Activated CD8-positive, alpha-beta memory T cell treated with anti-CD3 and anti-CD28 coated beads for 24 hours (primary cell): ENCODE measurements at regions not wholly inside any gene's neighbourhood (a gene's known extent, or its start where the extent isn't known, plus 50 kb on each side); places are given as distances from the start of the nearest gene placed in this dataset.

Experiments
- DNase-seq: peaks from one replicate; pipeline ENCODE4 v3.0.0-alpha.2; 2020

DNA sequence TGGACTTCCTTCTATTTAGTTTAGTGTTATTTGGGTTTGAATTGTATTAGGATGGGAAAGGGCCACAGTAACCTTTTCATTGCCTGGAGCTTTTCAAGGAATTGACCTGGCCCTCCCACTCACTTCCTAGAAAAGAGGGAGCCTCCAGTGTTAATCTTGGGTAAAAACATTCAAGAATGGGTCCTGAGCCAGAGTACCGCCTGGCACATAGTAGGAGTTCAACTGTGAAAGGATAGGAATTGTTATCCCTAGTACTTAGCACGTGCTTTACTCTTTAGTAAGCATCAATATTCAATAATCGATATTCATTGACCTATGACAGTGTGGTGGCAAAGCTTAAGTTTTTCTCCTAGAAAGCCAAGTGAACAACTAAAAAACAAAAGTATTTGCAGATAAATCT lies 179.9 kb downstream of the IRS1 start:
- DNase-seq: no peak

DNA sequence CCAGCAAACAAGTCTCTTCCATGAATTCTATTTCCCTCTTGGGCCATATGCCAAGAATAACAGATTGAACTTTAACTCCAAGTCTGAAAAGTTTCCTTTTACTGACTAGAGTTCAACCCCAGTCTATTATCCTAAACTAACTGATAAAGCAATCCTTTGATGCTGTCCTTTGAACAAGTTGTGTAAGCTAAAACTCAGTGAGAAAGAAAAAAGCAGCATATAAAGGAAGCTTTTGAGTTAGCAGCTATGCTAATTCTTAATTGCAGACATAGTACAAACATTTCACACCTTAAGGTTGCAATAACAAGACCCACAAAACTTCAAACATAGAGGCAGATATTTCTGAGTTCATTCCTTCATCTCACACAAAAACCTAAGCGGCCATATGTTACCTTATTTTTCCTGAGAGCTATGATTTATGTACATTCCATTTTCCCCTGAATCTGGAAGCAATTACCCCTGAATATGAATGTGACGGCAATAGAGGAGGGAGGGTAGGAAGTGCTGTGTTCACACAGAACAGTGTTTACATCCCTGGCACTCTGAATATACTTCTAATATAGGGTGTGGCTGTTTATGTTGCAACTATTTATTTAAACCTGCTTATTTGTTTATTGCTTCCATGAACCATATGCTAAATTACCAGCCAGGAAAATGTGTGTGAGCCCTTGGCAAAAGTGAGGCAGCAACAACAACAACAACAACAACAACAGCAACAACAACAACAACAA lies 180.6 kb downstream of the IRS1 start:
- DNase-seq: no peak

DNA sequence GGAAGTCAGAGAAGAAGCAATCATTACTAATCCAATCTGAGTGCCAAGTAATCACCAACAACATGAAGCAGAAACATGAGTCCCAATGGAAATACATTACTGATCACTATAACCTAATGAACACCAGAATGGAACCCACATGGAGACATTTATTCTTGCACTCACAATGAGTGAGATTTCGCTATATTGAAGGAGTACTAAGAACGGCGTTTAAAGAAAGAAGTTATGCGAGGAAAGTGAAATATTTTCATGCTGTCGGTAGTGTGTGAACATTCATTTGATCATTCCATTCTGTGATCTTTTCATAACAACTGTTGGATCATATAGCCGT lies 181.1 kb downstream of the IRS1 start:
- no peak for DNase-seq

DNA sequence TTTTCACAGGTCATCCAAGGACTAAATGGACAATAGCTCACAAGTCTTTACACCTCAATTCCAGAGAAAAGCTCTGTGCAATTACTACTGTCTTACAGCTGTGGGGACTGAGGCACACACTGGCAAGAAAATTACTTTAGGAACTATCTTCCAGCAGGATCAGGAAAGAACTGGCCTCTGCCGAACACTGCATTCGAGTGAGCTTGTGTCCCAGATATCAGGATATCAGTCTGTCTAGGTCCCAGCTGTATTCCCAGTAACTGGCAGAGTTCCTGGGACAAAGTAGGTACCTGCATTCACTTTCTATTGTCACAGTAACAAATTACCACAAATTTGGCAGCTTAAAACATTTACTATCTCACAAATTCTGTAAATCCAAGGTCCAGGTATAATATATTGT lies 183.7 kb downstream of the IRS1 start:
- DNase-seq: no peak

DNA sequence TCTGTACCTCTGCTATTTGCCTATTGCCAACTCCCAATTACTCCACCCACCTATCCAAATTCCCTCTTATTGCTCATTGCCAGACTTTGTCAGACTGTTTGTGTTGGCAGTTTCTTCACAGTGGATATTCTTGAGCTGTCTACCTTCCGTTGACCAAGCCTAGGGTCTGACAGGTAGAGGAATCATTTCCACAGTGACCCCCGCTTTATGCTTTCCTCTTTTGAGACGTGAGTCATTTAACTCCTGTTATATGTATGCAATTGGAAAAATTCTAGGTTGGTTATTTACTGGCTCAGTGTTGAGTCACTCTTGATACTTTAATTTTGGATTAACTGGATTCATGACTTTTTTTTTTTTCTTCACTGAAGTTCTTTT lies 187.7 kb downstream of the IRS1 start:
- no peak for DNase-seq

DNA sequence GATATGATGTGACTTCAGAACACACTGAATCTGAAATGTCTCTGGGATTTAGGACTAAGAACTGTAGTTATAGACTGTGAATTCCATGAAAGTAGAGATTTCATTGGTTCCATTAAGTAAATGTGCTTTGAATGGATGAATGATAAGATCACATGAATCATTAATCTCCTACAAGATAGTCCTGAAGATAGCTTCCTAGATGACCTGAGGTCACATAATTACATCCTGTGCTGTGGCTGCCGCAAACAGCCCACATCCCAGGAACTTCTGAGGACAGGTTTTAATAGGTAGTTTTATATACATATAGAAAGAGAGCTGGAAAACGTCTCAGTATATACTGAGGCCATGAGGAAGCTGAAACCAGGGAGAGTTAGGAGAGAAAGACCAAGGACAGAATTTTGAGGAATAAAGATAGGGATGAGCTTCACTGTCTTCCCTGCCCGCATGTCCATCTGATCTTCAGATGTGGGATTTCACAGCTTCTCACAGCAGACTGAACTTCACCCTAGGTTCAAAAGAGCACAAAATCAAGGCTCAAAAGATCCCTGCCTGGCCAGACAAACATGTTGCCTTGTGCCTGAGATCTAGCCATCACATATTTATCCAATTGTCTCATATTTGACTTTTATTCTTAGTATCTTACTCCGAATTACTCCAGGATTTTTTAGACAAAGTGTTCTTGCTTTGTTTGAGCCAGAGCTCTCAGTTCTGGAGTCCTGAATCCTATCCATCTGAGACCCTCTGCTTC lies 188.2 kb downstream of the IRS1 start:
- DNase-seq: no peak

DNA sequence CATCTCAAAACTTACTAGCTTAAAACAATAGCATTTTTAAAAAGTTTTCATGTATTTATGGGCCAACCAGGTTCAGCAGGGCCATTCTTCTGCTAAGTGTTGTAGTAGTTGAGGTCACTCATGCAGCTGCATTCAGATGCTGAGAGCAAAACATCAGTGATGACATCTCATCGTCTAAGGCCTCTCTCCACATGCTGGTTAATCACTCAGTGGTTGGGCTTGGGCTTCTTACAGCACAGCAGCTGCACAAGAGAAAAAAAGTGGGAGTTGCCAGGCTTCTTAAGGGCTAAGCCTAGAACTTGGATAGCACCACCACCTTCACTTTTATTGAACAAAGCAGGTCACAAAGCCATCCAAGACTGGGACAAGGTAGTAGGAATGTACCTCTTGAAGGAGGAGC lies 190.3 kb downstream of the IRS1 start:
- DNase-seq: no peak

DNA sequence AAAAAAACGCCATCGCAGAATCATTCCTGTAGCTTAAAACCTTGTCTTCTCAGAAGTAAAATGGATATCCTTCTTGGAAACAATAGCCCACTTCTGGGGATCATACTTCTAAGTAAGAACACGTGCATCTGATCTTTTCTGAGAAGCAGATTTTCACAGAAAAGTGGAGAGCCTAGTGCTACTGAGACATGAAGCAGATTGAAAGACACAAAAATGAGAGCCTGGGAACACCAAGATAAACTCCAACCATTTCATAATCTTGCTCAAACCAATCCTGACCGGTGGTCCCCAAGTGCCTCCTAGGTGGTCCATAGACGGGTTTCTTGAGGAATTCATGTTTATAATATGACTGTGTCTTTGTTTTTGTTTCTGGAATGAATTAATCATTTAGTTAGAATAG lies 191.2 kb downstream of the IRS1 start:
- DNase-seq: no peak

DNA sequence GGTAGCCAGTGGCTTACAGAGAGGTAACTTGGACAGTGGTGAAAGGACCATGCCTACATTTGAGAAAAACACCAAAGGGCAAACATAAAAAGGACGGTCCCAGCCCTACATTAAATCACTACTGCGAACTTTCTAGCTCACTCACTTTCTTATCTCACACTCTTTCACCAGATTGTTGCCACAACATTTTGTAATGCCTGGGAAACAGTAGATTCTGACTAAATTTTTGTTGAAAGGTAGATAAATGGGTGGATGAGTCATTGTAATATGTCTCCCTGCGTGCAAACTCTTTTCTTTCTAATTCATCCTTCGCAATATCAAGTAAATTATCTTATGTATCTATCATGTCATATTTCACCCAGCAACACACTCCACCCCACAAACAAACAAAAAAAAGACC lies 192.2 kb downstream of the IRS1 start:
- no peak for DNase-seq

DNA sequence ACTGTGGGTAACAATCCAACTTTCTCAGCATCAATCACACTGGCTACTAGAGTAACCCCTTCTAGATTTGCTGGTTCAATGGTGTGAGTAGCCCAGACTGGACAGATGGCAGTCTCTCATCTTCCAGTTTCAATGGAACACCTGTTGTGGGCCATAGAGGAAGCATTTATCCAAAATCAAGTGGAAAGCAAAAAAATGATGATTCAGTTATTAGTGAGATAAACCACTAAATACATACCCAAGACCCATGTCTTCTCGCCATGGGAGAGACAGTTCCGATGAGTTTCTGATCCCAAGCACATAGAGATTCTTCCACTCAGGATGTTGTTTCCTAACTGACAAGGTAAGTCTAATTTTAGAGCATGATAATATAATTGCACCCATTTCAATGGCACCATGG lies 194.0 kb downstream of the IRS1 start:
- DNase-seq: no peak

DNA sequence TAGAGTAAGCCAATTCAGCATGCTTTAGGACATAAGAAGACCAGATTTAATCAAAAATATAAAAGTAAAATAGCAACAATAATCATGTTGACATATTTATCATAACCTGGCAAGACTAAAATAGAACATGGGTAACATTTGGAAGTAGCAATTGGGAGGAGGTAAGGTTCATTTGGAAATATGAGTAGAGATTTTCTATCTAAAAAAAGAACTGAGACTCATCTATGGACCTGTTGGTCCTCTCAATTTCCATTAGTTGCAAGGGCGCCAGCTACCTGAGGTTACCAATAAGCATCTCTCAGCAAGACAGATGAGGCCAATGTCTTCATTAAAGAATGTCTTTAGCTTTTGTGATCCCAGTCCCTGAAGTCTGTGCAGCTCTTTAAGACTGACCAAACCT lies 196.0 kb downstream of the IRS1 start:
- no peak for DNase-seq

DNA sequence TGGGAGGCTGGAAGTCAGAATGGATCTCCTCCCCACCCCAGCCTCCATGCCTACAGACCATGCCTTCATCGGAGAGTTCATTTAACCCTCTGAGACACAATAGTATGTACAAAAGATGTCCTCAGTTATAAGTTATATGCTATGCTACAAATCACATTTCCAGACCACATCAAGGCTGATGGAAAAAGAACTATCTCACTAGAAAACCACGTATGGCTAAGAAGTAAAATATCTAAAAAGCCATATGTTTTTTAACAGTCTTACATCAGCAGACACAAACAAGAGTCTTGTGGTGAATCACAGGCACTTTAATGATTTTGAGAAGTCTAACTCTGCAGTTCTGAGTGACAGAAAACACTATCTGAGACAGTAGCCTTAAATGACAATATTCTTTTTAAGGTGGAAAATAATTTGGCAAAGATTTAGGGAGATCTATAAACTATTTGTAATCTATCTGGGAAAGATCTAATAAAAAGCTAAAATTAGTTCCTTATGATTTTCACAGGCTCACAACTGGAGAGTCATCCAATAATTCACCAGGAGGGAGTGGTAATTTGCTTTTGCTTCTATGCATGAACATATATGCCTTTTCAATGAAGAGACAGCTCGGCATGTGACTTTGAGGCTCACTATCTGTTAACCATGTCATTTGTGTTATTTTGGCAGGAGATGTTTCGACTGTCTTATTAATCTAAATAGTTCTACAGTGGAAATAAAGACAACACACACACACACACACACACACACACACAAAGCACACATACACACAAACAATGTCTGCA lies 197.5 kb downstream of the IRS1 start:
- no peak for DNase-seq

DNA sequence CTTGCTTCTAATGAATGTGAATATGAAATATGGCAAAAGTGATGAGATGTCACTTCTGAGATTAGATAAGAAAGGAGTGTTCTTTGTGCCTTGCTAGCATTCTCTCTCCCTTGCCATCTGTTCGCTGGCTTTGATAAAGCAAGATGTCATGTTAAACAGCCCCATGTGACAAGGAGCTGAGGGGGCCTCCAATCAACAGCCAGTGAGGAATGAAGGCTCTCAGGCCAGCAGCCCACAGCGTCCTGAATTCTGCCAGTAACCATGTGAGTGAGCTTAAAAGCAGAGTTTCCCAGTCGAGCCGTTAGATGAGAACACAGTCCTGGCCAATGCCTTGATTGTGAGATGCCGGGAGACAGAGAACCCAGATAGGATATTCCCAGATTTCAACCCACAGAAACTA lies 198.8 kb downstream of the IRS1 start:
- DNase-seq: no peak

DNA sequence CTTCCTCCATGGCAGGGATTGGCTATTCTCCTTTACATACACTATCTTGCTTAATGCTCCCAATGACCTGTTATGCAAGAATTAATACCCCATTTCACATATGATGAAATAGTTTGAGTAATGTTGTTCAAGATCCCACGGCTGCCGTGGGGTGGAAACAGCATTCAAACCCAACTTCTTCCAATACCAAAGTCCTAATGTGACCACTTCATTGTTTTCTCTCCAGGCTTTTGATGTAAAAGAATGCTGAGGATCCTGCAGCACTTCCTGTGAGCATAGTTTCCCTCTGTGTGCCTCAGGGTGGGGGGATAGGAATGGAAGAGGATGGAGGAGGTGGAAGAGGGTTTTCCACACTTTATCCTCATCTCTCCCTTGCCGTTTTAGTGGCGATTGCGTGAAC lies 199.4 kb downstream of the IRS1 start:
- DNase-seq: no peak

DNA sequence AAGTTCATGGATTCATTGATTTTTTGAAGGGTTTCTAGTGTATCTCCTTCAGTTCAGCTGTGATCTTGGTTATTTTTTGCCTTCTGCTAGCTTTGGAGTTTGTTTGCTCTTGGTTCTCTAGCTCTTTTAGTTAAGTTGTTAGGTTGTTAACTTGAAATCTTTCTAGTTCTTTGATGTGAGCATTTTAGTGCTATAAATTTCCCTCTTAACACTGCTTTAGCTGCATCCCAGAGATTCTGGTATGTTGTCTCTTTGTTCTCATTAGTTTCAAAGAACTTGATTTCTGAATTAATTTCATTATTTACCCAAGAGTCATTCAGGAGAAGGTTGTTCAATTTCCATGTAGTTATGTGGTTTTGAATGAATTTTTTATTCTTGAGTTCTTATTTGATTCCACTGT lies 210.6 kb downstream of the IRS1 start:
- no peak for DNase-seq

DNA sequence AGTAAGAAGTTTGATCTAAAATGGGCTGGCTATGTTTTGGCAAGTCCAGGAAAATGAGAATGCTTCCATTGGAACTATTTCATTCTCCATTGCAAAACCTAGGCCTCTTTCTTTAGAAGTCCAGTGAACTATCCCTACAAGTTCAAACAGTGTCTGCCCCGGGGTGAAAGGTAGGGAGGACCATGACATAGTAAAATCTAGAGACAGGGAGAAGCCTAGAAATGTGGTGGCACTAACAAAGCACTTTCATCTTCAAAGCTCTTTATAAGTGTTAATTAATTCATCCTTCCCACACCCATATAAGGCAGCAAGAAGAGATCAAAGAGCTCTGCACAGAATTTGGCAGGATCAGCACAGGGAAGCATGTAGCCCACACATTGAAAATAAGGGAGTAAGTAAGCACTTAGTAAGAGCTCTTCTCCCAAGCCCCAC lies 214.5 kb downstream of the IRS1 start:
- no peak for DNase-seq

DNA sequence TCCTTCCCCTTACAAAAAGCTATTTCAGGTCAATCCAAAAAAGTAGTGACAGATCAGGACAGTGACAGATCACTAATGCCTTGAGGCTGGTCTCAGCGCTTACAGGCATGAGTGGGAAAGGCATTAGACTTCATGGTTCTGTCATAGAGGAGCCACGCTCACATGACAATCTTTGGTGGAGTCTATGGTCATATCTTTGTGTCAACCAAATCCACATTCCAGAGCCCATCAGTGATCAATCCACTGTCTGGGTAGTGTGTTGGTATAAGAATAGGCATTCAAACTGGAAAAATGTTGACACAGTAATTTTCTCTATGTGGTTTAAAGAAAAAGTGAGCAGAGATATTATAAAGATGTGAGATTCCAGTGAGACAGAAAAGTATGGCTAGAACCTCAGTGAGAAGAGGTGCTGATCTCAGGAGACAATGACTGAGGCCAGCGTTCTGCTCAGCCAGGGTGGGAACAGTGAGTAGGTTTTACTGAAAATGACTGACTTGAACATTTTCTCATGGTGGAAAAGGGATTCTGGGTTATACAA lies 215.0 kb downstream of the IRS1 start:
- DNase-seq: no peak

DNA sequence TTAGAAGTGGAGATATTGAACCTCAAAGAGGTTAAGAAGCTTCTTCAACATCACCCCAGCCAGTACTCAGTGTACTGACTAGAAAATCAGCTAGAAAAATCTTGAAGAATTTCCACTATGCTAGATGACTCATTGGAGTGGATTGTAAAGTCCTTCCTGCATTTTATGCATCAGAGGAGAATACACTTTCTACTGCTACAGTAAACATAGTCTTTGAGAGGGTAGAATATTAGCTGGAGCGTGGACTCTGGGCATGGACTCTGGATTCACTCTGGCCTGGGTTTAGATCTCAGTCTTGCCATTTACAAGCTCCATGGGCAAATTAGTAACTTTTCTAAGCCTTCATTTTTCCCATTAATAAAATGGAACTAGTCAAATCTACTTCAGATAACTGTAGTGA lies 215.9 kb downstream of the IRS1 start:
- no peak for DNase-seq

DNA sequence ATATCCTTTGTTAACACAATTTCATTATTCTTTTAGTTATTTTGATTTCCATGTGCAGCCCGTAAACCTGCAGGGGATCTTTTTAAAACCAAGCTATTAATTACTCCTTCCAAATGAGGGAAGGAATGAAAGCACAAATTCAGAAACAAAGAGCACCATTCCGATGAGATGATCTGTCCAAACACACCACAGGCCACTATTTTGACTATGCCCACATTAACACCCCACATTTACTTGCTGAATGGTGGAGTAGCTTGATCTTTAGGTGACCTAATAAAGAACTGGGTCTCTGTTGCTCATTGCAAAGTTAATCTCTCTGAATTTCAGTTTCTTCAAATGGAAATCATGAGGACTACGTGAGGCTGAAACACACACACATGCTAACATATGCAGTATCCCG lies 218.0 kb downstream of the IRS1 start:
- DNase-seq: no peak

DNA sequence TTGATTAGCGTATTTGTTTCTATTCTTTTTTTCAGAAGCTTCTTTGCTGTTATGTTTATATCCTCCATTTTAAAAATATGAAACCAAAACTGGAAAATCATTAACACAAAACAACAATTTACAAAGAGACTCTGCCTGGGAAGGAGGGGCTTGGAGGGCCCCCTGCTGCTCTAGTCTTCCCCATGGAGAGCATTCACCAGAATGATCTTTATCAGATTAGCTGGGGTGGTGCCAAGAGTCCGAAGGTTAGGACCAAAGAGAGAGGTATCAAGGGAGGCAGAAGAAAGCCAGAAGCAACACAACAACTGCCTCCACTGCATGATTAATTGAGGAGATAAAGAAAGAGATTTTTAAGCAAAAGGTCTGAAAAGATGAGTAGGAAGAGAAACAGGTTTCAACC lies 218.6 kb downstream of the IRS1 start:
- DNase-seq: no peak

DNA sequence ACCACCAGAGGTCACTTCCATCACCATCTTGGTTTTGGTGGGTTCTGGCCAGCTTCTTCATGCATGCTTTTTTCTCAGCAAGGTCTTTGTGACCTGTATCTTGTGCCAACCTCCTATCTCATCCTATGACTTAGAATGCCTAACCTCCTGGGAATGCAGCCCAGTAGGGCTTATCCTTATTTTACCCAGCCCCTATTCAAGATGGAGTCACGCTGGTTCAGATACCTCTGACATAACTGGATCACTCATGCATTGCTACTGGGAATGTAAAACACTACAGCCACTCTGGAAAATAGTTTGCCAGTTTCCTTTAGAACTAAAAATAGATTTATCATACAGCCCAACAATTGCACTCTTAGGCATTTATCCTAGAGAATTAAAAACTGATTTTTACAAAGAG lies 219.2 kb downstream of the IRS1 start:
- DNase-seq: no peak

DNA sequence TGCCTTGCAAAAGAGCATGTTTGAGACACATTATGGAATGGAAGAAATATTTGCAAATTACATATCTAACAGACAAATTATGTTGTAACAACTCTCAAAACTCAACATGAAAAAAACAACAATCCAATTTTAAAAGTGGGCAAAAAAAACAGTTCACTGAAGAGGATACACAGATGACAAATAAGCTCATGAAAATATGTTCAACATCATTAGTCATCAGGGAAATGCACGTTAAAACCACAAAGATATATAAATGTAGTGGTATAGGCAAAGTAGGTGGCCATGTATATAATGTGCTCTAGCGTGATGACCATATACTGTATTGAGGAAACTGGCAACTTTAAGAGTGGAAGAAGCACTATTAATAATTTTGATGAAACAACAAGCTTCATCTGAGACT lies 220.1 kb downstream of the IRS1 start:
- no peak for DNase-seq

DNA sequence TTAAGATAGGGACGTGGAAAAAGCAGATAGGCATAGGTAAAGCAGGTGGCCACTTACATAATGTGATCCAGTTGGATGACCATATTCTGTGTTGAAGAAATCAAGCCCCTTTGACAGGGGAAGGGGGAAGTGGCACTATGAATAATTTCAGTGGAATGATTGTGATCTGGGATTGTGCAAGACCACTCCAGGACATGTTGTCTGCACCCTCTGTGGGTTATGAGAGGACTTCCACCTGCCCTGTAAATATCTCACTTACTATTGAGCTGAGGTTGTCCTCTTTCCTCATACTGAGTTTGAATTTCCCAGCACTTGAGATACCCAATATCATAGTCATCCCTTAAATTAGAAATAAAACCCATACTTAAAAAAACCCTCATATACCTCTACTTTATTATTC lies 220.7 kb downstream of the IRS1 start:
- DNase-seq: no peak

DNA sequence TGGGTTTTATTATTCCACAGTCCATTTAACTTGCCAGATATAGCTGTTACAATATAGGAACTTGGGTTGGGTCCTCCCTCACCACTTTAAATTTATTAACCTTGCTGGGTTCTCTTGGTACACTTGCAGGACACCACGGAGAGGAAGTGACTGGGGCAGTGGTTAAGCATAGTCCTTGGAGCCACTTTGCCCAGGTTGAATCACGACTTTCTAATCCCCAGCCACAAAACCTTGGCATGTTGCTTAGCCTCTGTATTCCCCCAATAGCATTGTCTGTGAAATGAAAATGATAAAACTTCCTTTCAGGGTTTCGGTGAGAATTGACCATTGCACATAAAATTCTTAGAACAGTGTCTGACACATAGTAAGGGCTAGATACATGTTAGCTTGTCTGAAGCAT lies 221.2 kb downstream of the IRS1 start:
- no peak for DNase-seq
